ENCODE measurements at regions not wholly inside any gene's neighbourhood (a gene's known extent, or its start where the extent isn't known, plus 50 kb on each side); places are given as distances from the start of the nearest gene placed in this dataset.
A peak's percentile ranks its signal among the peaks of the same experiment; 100 is the strongest.

DNA sequence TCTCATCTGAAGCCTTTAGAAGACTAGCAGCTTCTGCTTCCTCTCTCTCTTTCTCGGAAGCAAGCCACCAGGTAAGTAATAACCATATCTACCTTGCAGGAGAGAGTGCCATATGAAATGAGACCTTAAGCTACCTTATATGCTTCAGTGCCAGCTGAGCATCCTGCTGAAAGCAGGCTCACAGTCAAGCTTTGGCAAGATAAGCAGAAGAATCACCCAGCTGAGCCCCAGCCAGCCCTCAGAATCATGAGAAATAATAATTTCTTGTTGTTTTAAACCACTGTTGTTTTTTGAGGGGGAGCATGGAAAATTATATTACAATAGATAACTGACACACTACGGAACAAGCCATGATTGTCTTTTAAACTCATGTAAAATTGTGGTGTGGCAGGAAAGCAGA lies 514.4 kb downstream of the MBD2 start:
- no peak for TF ChIP-seq POLR2A (IDR thresholded peaks at IDR 0.05)
- TF ChIP-seq, protein P1, sequence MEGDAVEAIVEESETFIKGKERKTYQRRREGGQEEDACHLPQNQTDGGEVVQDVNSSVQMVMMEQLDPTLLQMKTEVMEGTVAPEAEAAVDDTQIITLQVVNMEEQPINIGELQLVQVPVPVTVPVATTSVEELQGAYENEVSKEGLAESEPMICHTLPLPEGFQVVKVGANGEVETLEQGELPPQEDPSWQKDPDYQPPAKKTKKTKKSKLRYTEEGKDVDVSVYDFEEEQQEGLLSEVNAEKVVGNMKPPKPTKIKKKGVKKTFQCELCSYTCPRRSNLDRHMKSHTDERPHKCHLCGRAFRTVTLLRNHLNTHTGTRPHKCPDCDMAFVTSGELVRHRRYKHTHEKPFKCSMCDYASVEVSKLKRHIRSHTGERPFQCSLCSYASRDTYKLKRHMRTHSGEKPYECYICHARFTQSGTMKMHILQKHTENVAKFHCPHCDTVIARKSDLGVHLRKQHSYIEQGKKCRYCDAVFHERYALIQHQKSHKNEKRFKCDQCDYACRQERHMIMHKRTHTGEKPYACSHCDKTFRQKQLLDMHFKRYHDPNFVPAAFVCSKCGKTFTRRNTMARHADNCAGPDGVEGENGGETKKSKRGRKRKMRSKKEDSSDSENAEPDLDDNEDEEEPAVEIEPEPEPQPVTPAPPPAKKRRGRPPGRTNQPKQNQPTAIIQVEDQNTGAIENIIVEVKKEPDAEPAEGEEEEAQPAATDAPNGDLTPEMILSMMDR (IDR thresholded peaks at IDR 0.05) = no peak
- Histone ChIP-seq H3K4me3 (no peak overlapping the region), H3K27ac (no peak overlapping the region), H3K36me3 (no peaks in the 10 kb centered on the region), H3K27me3 (no peaks in the 10 kb centered on the region), H3K9me3 (no peaks in the 10 kb centered on the region), H3K4me1 (no peaks in the 10 kb centered on the region)
- no peak for DNase-seq

DNA sequence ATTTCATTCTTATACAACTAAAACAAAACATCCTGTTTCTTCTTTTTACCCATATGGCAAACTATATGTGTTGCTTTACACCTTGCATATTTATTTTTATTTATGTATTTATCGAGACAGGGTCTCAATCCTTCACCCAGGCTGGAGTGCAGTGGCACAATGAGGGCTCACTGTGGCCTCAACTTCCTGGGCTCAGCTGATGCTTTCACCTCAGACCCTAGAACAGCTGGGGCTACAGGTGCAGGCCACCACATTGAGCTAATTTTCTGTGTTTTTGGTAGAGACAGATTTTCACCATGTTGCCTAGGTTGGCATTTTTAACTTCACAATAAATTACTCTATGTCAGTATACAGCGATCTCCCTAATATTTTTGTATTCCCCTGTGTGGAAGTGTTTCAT lies 522.0 kb downstream of the MBD2 start:
- no peak for DNase-seq
- no peak for TF ChIP-seq POLR2A (IDR thresholded peaks at IDR 0.05)
- TF ChIP-seq, protein P1 (IDR thresholded peaks at IDR 0.05) = no peak
- H3K9me3 ChIP-seq = no peaks in the 10 kb centered on the region
- H3K27ac ChIP-seq = no peak overlapping the region
- H3K4me3 ChIP-seq = no peak overlapping the region
- no peaks in the 10 kb centered on the region for H3K27me3 ChIP-seq
- no peaks in the 10 kb centered on the region for H3K4me1 ChIP-seq
- H3K36me3 ChIP-seq = no peaks in the 10 kb centered on the region

DNA sequence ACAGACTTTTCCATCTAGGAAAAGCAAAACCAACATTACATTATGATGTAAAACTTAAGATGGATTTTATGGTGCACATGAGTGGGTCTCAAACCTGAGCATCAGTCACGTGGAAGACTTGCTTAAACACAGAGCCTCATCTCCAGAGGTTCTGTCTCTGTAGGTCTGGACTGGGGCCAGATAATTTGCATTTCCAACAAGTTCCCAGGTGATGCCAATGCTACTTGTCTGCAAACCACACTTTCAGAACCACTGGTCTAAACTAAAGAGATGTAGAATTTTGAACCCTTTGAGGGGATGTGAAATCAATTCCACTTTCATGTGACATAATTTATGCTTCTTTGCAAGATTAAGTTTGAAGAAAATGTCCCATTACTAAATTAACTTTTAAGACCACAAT lies 522.8 kb downstream of the MBD2 start:
- H3K27me3 ChIP-seq = no peaks in the 10 kb centered on the region
- no peaks in the 10 kb centered on the region for H3K36me3 ChIP-seq
- H3K27ac ChIP-seq = no peak overlapping the region
- H3K9me3 ChIP-seq = no peaks in the 10 kb centered on the region
- no peak overlapping the region for H3K4me3 ChIP-seq
- DNase-seq = no peak
- no peaks in the 10 kb centered on the region for H3K4me1 ChIP-seq
- no peak for TF ChIP-seq POLR2A (IDR thresholded peaks at IDR 0.05)
- TF ChIP-seq, protein P1 (IDR thresholded peaks at IDR 0.05) = no peak

DNA sequence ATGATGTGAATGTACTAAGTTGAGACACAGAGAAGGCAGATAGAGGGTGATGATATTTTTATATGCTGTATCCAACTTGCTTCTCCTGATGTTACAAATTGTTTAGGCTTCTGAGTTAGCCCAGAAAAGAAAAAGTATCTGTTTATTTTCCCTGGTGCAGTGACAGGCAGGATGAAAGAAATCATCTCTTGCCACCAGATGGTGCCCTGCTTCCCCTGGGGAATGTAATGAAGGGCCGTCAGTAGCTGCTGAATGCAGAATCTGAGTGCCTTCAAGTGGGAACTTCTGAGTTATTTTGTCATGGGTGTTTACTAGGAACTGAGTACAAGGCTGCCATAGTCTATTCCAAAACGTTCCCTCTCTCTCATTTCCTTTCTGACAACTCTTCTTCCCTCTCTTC lies 525.6 kb downstream of the MBD2 start:
- no peak for TF ChIP-seq POLR2A (IDR thresholded peaks at IDR 0.05)
- TF ChIP-seq, protein P1 (IDR thresholded peaks at IDR 0.05) = peak in 3 of 6 experiments; percentile 52 to 57 (median 54)
- H3K9me3 ChIP-seq = no peaks in the 10 kb centered on the region
- no peak overlapping the region for H3K4me3 ChIP-seq
- DNase-seq = no peak
- no peaks in the 10 kb centered on the region for H3K4me1 ChIP-seq
- no peaks in the 10 kb centered on the region for H3K36me3 ChIP-seq
- no peaks in the 10 kb centered on the region for H3K27me3 ChIP-seq
- no peak overlapping the region for H3K27ac ChIP-seq

DNA sequence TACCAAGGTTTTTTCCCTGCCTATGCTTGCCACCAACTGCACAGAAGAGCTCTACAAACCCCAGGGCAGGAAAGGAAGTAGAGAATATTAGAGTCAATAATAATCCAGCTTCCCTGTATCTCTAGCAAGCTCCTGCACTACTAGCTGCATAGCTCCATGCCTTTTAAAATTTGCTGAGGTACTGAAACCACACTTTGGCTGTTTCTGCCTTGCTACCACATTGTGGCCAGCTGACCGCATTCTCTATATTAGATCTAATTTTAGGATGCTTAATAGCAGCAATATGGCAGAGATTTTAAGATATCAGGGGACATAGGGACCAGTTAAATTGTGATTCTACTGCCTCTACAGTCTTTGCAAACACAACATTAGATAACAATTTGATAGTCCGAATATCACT lies 534.6 kb downstream of the MBD2 start:
- Histone ChIP-seq H3K4me3 (no peak overlapping the region), H3K9me3 (no peaks in the 10 kb centered on the region), H3K27me3 (no peaks in the 10 kb centered on the region), H3K36me3 (no peaks in the 10 kb centered on the region), H3K4me1 (no peaks in the 10 kb centered on the region), H3K27ac (no peak overlapping the region)
- TF ChIP-seq, protein P1 (IDR thresholded peaks at IDR 0.05) = no peak
- no peak for TF ChIP-seq POLR2A (IDR thresholded peaks at IDR 0.05)
- DNase-seq = no peak

DNA sequence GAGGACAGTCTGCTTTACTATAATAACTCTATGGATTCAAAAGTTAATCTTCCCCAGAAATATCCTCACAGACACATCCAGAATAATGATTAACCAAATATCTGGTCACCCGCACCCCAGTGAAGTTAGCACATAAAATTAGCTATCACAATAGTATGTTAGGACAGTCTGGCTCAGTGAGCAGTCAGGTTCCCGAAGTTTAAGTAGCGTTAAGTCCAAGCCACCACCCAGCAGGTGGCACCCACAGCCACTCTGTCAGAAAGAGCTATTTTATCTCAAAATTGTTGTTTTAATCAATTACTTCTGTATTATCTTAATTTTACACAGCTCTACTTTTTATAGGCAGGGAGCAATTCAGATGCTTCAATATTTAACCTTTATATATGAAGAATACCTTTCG lies 537.5 kb downstream of the MBD2 start:
- H3K27ac ChIP-seq = no peak overlapping the region
- DNase-seq = no peak
- H3K4me1 ChIP-seq = no peaks in the 10 kb centered on the region
- no peaks in the 10 kb centered on the region for H3K9me3 ChIP-seq
- H3K27me3 ChIP-seq = no peaks in the 10 kb centered on the region
- no peak overlapping the region for H3K4me3 ChIP-seq
- TF ChIP-seq POLR2A (IDR thresholded peaks at IDR 0.05) = no peak
- TF ChIP-seq, protein P1 (IDR thresholded peaks at IDR 0.05) = peak in 1 of 6 experiments; percentile 5
- H3K36me3 ChIP-seq = no peaks in the 10 kb centered on the region
